ENCODE measurements at regions not wholly inside any gene's neighbourhood (a gene's known extent, or its start where the extent isn't known, plus 50 kb on each side); places are given as distances from the start of the nearest gene placed in this dataset.

- TF ChIP-seq GATA2 (IDR thresholded peaks at IDR 0.05; ENCODE audit: low read depth, low read length): no peak
- no peak for TF ChIP-seq GATA3 (IDR thresholded peaks at IDR 0.05; ENCODE audit: low read depth, low read length)
These were observed 359.3 kb downstream of the ADGRL2 start for GRCh38 chr1:82160036-82160435.
